Dermis blood vessel endothelial cell (primary cell): ENCODE measurements at regions not wholly inside any gene's neighbourhood (a gene's known extent, or its start where the extent isn't known, plus 50 kb on each side); places are given as distances from the start of the nearest gene placed in this dataset.
A peak's percentile ranks its signal among the peaks of the same experiment; 100 is the strongest.
"Not testable (repeated sequence)": the region's sequence is repeated elsewhere in the genome, so short reads cannot be mapped to it uniquely, and the experiment has no call there.

Experiments
- DNase-seq: peaks from one replicate; pipeline ENCODE4 v3.0.0; 2010

DNA sequence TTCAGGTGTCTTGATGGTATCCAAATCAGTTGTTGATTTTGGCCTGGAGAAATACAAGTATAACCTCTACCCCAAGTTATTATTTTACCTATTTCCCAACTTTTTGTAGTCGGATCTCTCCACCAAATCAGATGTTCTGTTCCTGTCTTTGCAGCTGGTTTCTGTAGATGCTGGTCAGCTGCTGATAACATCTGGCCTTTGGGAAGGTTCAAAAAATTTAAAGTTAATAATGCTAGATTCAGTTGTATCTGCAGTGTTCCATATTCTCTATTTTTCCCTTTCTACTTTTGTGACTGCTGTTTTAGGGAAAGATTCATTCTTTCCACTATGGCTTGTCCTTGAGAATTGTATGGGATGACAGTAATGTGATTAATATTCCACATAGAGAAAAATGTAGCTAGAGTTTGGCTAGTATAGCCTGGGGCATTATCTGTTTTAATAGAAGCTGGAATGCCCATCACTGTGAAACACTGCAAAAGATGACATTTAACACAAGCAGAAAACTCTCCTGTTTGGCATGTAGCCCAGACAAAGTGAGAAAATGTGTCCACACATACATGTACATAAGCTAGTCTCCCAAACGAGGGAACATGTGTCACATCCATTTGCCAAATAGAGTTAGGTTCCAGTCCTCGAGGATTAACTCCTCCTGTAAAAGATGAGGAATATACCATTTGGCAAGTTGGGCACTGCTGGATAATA lies 99.2 kb downstream of the ZNF100 start:
- not testable (repeated sequence) for DNase-seq

DNA sequence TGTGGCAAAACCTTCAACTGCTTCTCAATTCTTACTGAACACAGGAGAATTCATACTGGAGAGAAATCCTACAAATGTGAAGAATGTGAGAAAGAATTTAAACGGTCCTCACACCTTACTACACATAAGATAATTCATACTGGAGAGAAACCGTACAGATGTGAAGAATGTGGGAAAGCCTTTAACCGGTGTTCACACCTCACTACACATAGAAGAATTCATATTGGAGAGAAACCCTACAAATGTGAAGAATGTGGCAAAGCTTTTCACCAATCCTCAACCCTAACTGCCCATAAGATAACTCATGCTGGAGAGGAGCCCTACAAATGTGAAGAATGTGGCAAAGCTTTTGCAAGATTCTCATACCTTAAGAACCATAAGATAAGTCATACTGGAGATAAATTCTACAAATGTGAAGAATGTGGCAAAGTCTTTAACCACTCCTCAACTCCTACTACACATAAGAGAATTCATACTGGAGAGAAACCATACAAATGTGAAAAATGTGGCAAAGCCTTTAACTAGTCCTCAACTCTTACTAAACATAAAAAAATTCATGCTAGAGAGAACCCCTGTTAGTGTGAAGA lies 111.7 kb downstream of the ZNF100 start:
- DNase-seq, result no peak

DNA sequence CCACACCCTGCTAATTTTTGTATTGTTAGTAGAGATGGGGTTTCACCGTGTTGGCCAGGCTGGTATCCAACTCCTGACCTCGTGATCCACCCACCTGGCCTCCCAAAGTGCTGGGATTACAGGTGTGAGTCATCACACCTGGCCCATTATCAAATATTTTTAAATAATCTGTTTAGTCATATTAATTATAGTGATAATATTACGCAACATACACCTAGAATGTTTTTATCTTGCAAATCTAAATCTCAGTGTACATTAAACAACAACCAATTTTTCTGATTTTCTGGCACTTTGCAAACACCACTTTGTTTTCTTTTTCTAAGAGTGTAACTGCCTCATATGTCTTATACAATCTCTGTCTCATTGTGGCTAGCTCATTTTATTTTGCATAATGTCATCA lies 115.9 kb downstream of the ZNF100 start:
- not testable (repeated sequence) for DNase-seq

DNA sequence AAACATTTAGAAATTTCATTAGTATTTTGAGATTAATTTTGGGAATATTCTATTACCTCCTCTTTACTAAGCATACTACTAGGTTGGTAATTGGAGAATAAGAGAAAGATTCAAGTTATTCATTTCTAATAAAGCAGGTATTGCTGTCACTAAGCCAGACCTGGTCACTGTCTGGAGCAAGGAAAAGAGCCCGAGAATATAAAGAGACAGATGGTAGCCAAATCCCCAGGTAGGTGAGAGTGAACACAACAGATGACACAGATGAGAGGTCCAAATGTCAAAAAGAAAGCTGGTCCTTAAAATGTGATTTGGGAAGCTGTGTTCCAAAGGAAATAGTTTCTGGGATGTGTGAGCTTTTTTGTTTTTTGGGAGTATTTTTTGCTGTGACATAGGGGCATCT lies 128.6 kb downstream of the ZNF100 start:
- DNase-seq, result no peak

DNA sequence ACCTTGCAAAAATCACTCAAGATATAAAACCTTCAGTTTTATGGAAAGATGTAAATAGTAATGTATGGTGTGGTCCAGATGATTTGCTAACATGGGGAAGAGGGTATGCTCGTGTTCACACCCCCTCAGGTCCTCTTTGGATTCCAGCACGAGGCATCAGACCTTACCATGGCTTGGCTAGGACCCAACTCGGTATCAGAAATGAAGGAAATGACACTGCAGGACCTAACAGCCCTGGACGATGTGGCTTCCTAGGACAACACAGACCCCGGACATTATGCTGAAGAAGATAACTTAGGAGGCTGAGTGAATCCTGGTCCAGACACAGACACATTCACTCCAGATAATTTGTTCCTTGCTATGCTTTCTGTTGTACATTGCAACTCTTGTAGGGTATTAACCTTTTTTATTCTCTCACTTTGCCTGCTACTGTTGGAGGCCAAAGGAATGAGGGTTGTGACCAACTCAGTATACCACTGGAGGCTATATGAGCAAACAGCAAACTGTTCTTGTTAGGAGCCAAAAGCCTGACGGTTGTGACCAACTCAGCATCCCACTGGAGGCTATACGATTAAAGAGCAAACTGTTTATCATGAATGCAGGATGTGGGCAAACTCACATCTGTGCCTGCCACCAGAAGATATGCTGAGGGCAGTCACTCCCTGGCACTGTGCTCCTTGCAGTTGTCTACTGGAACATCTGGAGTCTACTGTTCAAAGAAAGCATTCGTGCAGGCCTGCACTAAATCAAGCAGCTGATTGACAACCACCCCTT lies 121.7 kb downstream of the ZNF429 start:
- DNase-seq, result no peak

DNA sequence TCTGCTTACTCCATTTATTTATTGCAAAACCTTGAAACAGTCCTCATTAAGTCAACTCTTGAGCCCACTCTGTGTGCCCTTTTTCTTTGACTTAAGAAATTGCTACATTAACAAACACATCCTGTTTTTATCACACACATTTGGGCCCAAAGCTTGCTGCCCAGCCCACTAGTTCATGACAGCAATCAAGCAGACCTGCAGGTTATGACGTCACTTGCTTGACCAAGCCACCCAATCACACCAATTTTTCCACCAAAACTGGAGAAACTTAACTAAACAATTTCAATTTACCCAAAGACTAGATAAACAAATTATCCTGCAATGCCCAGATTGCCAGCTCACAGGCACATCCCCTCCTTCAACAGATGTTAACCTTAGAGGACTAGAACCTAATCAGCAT lies 120.7 kb downstream of the ZNF429 start:
- no peak for DNase-seq

DNA sequence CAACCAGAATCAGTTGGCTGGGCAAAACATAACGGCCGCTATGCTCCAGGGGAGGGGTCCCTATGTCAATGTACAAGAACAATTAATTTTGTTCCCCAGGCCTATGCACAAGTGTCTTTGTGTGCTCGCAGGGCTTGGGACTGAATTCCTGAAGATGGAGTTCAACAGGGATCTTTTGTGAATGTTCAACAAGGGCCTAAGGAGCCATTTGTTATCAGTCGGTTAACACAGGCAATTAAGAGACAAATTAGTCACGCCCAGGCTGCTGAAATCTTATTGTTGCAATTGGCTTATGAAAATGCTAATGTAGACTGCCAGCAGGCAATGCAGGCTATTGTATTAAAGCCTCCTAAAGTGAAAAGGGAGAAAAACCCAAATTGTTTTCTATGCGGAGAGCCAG lies 117.5 kb downstream of the ZNF429 start:
- DNase-seq, result no peak

DNA sequence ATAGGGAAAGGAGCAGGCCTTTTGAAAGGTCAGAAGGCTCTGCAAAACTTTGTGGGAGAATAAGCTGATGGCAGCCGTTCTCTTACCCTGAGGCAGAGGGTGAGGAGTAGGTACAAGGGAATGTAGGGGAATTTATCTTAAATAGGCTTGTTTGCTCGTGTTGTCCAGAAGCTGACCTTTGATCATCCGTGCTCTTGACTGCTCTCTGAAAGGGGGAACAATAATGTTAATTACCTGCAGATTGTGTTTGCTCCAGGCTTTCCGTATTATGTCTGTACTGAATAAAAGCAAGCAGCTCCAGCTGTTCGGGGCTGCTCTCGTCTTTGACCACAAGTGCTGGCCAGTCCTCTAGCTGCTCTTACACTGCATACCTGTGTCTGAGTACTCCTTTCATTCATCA lies 116.3 kb downstream of the ZNF429 start:
- DNase-seq, result no peak

DNA sequence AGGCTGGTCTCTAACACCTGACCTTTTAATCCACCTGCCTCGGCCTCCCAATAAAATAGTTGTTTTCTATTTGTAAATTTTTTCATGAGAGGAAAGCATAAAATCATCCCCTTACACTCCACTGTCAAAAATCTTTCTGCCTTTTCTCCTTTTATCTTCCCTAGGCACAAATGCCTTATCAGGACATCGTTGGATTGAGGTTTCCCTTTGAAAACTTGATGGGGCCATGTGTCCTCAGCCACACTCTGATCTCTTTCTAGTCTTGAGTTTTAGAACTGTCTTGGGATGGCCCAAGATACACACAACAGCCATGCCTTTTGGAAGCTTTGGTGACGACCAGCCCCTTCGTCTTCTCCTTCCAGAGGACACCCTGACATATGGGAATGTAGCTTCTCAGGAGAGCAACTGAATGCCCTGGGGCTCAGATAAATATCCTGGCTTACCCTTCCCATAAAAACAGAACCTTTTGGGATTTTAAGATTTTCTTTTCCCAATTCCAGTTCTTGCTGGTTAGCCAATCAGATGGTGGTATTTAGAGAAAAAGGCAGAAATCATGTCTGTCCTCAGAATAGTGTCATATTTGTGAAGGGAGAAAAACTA lies 112.4 kb downstream of the ZNF429 start:
- no peak for DNase-seq

DNA sequence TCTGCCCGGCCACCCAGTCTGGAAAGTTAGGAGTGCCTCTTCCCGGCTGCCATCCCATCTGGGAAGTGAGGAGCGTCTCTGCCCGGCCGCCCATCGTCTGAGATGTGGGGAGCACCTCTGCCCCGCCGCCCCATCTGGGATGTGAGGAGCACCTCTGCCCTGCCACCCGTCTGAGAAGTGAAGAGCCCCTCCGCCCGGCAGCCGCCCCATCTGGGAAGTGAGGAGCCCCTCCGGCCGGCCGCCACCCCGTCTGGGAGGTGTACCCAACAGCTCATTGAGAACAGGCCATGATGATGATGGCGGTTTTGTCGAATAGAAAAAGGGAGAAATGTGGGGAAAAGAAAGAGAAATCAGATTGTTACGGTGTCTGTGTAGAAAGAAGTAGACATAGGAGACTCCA lies 109.4 kb downstream of the ZNF429 start:
- DNase-seq, result not testable (repeated sequence)

DNA sequence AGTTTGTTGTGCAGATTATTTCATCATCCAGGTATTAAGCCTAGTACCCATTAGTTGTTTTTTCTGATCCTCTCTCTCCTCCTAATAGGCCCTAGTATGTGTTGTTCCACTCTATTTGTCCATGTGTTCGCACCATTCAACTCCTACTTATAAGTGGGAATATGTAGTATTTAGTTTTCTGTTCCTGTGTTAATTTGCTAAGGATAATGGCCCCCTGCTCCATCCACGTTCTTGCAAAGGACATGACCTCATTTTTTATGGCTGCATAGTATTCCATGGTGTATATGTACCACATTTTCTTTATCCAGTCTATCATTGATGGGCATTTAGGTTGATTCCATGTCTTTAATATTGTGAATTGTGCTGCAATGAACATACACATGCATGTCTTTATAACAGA lies 107.8 kb downstream of the ZNF429 start:
- DNase-seq, result not testable (repeated sequence)

DNA sequence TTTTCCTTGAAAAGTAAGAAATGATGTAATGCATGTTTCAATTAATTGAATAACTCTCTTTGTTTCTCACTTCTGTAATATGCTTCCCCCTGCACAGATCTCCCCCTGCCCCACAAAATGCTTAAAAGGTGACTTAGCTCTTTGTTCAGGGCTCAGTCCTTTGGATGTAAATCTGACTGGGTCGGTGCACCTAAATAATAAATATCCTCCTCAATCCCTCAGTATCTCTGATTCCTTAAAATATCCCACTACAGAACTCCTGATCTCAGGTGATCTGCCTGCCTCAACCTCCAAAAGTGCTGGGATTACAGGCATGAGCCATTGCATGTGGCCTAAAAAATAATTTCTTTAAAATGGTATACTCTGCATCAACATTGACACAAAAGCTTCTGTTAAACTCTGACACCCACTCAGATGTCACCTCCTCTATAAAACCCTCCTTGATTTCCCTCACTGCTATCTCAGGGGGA lies 107.0 kb downstream of the ZNF429 start:
- DNase-seq, result no peak

DNA sequence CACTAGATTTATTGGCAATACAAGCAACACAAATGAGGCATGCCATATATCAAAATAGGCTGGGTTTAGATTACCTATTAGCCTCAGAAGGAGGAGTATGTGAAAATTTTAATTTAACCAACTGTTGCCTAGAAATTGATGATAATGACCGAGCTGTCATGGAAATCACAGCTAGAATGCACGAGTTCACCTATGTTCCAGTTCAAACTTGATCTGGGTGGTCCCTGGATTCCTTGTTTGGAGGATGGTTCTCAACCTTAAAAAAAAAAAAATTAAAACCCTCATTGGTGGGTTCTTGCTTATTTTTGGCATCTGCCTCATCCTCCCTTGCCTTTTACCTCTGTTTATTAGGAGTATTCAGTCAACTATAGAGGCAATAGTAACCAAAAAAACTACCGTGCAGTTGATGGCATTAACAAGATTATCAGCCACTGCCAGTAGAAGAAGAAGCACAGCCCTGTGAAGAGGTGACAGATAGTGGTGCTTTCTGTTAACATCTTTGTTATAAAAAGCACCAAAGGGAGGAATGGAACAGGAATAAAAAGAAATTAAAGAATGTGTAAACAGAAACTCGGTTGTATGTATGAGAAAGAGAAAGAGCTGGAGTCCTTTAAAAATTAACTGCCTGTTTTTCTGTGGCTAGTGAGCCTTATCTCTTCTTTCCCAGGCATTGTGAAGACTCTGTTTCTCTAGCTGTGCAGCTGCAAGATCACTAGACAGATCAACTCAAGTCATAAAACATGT lies 106.4 kb downstream of the ZNF429 start:
- no peak for DNase-seq

DNA sequence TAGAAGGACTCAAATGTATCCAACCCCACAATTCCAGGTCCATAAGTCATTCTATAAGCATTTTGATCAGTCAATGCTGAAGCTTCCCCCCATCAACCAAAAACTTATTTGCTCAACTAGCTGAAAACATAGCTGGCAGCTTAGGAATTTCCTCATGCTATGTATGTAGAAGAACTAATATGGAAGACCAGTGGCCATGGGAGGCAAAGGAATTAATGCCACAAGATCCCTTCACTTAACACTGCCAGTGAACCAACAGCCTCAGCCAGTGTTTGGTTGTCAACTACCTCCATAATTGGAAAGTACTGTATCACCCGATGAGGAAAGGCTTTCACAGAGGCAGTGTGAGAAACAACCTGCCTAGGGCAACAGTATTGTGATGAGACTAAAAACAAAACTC lies 105.4 kb downstream of the ZNF429 start:
- no peak for DNase-seq

DNA sequence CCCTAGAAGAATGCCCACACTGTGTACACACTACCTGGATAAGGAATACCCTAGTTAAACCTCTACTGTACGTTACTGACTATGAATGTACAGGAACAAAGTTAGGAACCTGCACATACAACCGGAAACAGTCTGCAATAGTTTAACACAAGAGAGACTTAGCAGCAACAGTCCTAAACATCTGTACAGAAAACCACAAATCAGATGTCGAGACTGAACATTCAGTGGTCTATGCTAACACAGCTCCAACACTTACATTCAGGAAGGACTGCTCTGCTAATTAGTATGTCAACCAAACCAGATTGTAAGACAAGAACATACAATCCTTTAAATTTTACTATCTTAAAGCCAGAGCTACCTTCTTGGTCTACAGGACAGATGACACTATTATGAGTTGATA lies 104.9 kb downstream of the ZNF429 start:
- DNase-seq, result no peak

DNA sequence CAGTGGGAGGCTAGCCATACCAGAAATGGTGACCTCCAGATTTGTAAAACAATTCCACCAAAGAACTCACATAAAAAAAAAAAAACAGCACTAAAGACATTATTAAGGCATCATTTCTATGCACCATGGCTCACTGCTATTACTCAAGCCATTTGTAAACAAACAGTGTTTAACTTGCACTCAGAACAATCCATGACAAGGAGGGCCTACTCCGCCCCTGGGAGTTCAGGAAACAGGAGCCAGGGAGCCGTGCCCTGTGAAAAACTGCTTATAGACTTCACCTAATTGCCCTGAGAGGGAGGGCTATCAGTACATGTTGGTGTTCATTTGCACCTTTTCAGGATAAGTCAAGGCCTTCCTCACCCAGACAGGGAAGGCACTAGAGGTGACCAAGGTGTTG lies 103.2 kb downstream of the ZNF429 start:
- DNase-seq, result no peak

DNA sequence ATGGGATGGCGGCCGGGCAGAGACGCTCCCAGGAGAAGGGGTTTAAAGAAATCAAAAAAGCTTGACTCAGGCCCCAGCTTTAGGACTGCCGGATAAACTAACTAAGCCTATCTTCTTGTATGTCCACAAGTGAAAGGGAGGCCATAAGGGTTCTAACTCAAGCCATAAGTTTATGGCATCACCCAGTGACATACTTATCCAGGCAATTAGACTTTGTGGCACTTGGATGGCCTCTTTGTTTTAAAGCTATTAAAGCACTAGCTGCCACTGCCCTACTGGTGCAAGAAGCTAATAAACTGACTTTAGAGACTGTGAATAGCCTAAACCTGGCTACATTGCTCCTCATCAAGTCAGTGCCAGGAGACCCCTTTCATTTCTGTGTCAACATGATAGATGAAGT lies 102.0 kb downstream of the ZNF429 start:
- DNase-seq, result no peak

DNA sequence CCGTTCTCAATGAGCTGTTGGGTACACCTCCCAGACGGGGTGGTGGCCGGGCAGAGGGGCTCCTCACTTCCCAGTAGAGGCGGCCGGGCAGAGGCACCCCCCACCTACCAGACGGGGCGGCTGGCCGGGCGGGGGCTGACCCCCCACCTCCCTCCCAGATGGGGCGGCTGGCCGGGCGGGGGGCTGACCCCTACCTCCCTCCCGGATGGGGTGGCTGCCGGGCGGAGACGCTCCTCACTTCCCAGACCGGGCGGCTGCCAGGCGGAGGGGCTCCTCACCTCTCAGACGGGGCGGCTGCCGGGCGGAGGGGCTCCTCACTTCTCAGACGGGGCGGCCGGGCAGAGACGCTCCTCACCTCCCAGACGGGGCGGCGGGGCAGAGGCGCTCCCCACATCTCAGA lies 101.6 kb downstream of the ZNF429 start:
- not testable (repeated sequence) for DNase-seq

DNA sequence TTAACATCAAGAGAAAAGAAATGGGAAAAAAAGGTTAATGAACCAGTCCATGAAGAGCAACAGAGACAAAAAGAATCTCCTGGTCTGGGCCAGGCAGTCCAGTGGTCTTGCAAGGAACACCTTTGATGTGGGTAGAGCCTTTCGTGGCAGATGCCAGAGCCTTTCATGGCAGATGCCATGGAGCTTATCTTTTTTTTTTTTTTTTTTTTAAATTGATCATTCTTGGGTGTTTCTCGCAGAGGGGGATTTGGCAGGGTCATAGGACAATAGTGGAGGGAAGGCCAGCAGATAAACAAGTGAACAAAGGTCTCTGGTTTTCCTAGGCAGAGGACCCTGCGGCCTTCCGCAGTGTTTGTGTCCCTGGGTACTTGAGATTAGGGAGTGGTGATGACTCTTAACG lies 100.9 kb downstream of the ZNF429 start:
- DNase-seq, result not testable (repeated sequence)

DNA sequence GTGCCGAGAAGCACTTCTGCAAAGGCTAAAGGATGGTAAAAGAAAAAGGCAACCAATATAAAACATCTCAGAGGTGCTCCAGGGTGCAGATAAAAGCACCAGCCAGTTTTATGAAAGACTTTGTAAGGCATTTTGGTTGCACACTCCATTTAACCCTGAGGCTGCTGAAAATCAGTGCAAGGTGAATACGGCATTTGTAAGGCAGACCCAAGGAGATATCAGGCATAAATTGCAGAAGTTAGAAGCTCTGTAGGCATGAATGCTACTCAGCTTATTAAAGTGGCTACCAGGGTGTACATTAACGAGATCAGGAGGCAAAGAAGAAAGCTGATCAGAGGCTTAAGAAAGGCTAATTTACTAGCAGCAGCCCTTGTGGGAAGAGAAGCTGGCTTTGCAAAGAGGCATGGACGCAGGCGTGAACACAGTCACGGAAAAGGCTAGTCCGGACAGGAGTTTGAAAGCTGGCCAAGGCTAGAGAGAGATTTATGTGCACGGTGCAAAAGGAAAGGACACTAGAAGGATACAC lies 99.6 kb downstream of the ZNF429 start:
- DNase-seq, result peak; percentile 7
